NCI-H2081 treated with DMSO at 0.1 percent for 48 hours (cell line): ENCODE measurements at regions not wholly inside any gene's neighbourhood (a gene's known extent, or its start where the extent isn't known, plus 50 kb on each side); places are given as distances from the start of the nearest gene placed in this dataset.

Source experiments
- DNase-seq: peaks from one replicate; lab custom pipeline; 2025; lab: John Stamatoyannopoulos, UW

- no peak for DNase-seq
Observed at GRCh38 chr1:56442290-56442877, 137.0 kb downstream of the PLPP3 start.

- DNase-seq = no peak
Observed at GRCh38 chr1:56441601-56442000, 137.8 kb downstream of the PLPP3 start.

- no peak for DNase-seq
Observed at GRCh38 chr1:56439610-56440264, 139.6 kb downstream of the PLPP3 start.

GRCh38 chr1:56438901-56439551 is 140.3 kb downstream of the PLPP3 start:
- DNase-seq = no peak

- DNase-seq = no peak
Observed at GRCh38 chr1:56437959-56438358, 141.4 kb downstream of the PLPP3 start.

GRCh38 chr1:56436912-56437417 is 142.4 kb downstream of the PLPP3 start:
- no peak for DNase-seq

- DNase-seq = no peak
Observed at GRCh38 chr1:56436296-56436695, 143.1 kb downstream of the PLPP3 start.

GRCh38 chr1:56435434-56436262 is 143.7 kb downstream of the PLPP3 start:
- DNase-seq = no peak

GRCh38 chr1:56434740-56435139 is 144.6 kb downstream of the PLPP3 start:
- DNase-seq = no peak

GRCh38 chr1:56434025-56434424 is 145.3 kb downstream of the PLPP3 start:
- DNase-seq = no peak

- no peak for DNase-seq
Observed at GRCh38 chr1:56433056-56433577, 146.2 kb downstream of the PLPP3 start.

- no peak for DNase-seq
Observed at GRCh38 chr1:56432166-56432971, 147.0 kb downstream of the PLPP3 start.

GRCh38 chr1:56430141-56430839 is 149.1 kb downstream of the PLPP3 start:
- no peak for DNase-seq

- DNase-seq = no peak
Observed at GRCh38 chr1:56429288-56429687, 150.1 kb downstream of the PLPP3 start.

GRCh38 chr1:56426587-56427381 is 152.6 kb downstream of the PLPP3 start:
- DNase-seq = no peak

GRCh38 chr1:56425494-56426037 is 153.8 kb downstream of the PLPP3 start:
- no peak for DNase-seq

GRCh38 chr1:56424744-56425493 is 154.4 kb downstream of the PLPP3 start:
- DNase-seq = no peak

GRCh38 chr1:56423716-56424115 is 155.6 kb downstream of the PLPP3 start:
- no peak for DNase-seq

GRCh38 chr1:56418151-56418631 is 161.2 kb downstream of the PLPP3 start:
- no peak for DNase-seq
